GM10266 (cell line): ENCODE measurements at regions not wholly inside any gene's neighbourhood (a gene's known extent, or its start where the extent isn't known, plus 50 kb on each side); places are given as distances from the start of the nearest gene placed in this dataset.

ENCODE experiments used
- DNase-seq: peaks from one replicate; pipeline ENCODE4 v3.0.0; 2012; ENCODE audit errors: extremely low spot score
- TF ChIP-seq, protein P1 (sequence below): IDR thresholded peaks from 2 replicates; pipeline ENCODE4 v1.5.1; 2012; ENCODE audit warnings: mild to moderate bottlenecking, low read depth; ENCODE audit not compliant: control insufficient read depth, insufficient read depth; ENCODE audit errors: missing control alignments

DNA sequence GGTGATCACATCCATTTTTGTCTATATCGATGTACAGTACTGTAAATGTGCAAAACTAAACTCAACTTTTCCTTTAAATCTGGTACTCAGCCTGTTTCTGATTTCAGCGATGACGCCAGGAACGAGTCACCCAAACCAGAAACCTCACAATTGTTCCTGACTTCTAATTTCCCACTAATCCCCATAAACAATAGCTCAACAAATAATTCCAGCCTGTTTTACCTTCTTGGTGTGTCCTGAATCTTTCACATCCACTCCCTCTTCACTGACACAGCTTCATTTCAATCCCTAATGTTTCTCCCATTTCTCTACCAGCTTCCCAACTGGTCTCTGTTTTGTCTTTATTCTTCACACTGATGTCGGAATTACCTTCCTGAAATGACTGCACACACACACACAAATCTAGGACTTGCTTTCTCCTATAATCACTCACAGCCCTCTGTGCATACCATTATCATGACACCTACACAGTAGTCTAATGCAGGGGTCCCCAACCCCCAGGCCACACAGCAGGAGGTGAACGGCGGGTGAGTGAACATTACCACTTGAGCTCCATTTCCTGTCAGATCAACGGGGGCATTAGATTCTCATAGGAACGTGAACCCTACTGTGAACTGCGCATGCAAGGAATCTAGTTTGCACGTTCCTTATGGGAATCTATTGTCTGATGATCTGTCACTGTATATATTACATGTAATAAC is 97.8 kb upstream of the SLC30A5 start:
- TF ChIP-seq, protein P1, sequence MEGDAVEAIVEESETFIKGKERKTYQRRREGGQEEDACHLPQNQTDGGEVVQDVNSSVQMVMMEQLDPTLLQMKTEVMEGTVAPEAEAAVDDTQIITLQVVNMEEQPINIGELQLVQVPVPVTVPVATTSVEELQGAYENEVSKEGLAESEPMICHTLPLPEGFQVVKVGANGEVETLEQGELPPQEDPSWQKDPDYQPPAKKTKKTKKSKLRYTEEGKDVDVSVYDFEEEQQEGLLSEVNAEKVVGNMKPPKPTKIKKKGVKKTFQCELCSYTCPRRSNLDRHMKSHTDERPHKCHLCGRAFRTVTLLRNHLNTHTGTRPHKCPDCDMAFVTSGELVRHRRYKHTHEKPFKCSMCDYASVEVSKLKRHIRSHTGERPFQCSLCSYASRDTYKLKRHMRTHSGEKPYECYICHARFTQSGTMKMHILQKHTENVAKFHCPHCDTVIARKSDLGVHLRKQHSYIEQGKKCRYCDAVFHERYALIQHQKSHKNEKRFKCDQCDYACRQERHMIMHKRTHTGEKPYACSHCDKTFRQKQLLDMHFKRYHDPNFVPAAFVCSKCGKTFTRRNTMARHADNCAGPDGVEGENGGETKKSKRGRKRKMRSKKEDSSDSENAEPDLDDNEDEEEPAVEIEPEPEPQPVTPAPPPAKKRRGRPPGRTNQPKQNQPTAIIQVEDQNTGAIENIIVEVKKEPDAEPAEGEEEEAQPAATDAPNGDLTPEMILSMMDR: no peak
- no peak for DNase-seq

DNA sequence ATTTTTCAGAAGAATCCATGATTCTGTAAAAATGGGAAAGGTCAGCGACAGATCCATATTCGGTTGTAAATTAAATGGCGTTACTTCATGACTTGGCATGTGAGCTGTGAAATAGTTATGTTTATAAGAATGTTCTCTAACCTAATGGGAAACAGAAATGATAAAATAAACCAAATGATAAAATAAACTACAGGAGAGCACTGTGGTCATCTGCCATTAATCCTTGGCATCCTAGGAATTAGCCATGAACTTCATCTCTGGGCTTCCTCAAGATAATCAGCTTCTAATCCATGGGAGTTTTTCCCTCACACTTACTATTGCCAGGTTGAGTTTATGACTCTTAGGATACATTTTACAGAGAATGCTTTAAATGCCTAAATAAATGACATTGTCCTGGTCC is 94.6 kb upstream of the SLC30A5 start:
- TF ChIP-seq, protein P1: no peak
- DNase-seq: no peak

DNA sequence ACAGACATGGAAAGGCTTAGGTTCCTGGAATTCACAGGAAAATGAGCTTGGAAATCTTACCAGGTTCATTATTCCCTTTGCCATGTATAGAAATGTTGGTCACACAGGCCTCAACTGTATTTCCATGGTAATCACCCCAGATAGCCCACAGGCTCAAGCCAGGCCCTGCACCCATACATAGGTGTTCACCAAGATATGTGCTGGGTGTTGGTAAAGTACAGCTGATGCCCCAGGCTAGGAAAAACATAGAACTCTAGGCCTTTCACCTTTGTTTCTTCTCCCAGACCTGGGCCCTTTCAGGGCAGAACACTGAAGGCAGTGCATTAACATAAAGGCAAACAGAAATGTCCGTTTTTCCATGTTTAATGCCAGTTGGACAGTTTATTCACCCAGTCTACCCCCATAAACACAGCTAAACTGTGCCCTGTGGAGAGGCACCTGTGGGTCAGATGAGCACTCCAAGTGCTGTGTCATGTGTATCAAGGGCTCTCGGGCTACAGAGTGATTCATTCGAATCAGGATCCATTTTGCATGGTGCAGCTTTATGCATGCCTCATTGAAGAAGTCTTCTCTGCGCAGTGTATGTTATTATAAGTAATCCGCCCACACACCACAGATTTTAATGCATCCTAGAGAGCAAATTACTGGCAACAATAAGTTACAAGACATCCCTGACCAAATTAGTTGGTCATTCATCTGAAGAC is 93.4 kb upstream of the SLC30A5 start:
- no peak for DNase-seq
- TF ChIP-seq, protein P1: no peak

DNA sequence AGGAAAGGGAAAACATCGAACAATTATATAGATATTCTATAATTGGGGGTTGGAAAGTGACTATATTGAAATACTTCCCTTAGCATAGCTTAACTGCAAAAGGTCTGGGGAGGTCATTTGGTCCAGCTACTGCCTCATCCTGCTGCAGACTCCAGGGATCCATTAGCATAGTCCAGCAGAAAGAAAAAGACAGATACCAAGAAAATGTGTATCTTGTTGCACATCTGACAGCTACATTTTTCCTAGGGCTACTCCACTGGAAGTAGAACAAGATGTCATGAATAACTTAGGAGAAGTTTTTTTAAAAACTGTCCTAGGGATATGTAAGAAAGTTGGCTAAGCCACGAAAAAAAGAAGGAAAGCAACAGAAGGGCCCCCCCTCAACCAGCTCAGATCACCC is 92.9 kb upstream of the SLC30A5 start:
- TF ChIP-seq, protein P1: no peak
- DNase-seq: no peak

DNA sequence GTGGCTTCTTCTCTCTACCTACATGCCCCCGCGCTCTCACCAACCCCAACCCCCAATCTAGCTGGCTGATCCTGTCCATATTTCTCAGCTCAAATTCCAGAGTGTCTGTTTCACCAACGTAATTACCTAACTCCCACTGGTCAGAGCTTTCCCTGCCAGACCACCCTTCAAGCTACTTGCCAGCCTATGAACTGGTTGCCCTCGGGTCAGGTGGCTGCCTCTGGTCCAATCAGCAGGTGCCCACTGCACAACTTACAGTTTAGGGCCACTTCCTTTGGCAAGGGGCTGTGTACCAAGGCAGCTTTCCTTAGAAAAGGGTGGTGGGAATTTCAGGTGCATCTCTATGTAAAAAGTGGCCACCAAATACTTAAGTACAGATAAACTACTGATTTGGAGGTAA is 92.2 kb upstream of the SLC30A5 start:
- no peak for DNase-seq
- TF ChIP-seq, protein P1: no peak

DNA sequence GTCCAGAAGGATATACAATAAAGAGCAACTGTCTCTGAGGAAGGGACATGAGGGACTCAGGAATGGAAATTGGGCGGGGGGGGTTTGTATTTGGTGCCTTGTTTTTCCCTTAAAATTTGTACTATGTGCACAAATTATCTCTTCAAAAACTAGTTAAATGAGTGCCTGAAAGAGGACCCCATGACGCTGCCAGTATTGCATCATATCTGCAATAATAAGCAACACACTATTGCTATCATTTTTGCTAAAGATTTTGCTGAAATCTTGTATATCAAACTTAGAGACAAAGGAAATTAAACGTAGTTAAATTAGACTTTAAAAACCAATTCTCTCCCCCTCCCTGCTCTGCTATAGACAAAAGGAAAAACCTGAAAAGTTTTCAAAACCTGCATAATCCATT is 89.7 kb upstream of the SLC30A5 start:
- DNase-seq: no peak
- TF ChIP-seq, protein P1: no peak

DNA sequence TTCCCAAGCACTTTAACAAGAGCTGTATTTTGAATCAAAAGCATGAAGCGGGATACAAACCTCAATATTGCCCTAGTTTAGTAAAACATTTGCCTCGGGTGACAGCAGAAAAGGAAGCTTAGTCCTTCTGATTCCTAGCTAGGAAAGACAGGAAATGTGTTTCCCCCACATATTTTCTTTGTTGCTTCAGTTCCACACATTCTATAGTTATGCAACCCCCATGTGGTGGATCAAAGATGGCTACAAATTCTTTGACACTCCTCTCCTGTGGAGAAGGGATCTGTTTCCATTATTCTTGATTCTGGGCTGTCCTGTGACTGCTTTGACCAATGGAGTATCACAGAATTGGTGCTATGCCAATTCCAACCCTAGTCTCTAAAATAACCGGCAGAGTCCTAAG is 89.1 kb upstream of the SLC30A5 start:
- DNase-seq: no peak
- TF ChIP-seq, protein P1: no peak
